HEK293 (cell line): ENCODE measurements at regions not wholly inside any gene's neighbourhood (a gene's known extent, or its start where the extent isn't known, plus 50 kb on each side); places are given as distances from the start of the nearest gene placed in this dataset.

ENCODE experiments used
- CTCF ChIA-PET: fragments of 350-600 bp; formaldehyde crosslinking; extraction: SDS; loops from one replicate; lab custom pipeline; 2021; ENCODE audit warnings: antibody characterized with exemption; lab: Yijun Ruan, JAX
- POLR2A ChIA-PET: fragments of 300-600 bp; formaldehyde crosslinking; extraction: SDS; loops from one replicate; lab custom pipeline; 2020; ENCODE audit warnings: antibody characterized with exemption, inconsistent platforms; lab: Yijun Ruan, JAX
- H3K27ac ChIP-seq: fragments of 200-500 bp; sonication (Bioruptor generic); 2 replicates; pipeline ENCODE4 v1.5.1; 2014; ENCODE audit warnings: low read depth, low read length, control low read depth, inconsistent platforms; ENCODE audit errors: extremely low read depth
- H3K36me3 ChIP-seq, 2 experiments: fragments of 200-500 bp in 1 of 2; sonication (Bioruptor generic) in 1 of 2; 1 replicate in 1 of 2; 2 replicates in 1 of 2; pipeline ENCODE4 v1.5.1; 2014 to 2017; ENCODE audit warnings: inconsistent platforms in 2 of 2, low read length in 2 of 2; ENCODE audit not compliant: control insufficient read depth in 2 of 2, insufficient read depth in 1 of 2
- H3K4me1 ChIP-seq: fragments of 200-500 bp; sonication (Bioruptor generic); 2 replicates; pipeline ENCODE4 v1.5.1; 2014; ENCODE audit warnings: mild to moderate bottlenecking, low read length, inconsistent platforms; ENCODE audit not compliant: control insufficient read depth, insufficient read depth
- H3K4me3 ChIP-seq: 2 replicates; pipeline ENCODE4 v1.5.1; 2011; ENCODE audit warnings: low read depth, mild to moderate bottlenecking, control low read depth, low read length, moderate library complexity
- H3K9me3 ChIP-seq: fragments of 200-500 bp; sonication (Bioruptor generic); 2 replicates; pipeline ENCODE4 v1.5.1; 2014; ENCODE audit warnings: low read depth, low read length, inconsistent platforms; ENCODE audit not compliant: control insufficient read depth, insufficient read depth
- KLF8 ChIP-seq: fragments of 450-650 bp; formaldehyde crosslinking; IDR thresholded peaks from 2 replicates; pipeline ENCODE4 v1.5.1; 2016; ENCODE audit warnings: missing biosample characterization, missing genetic modification characterization
- OSR2 ChIP-seq: fragments of 450-650 bp; formaldehyde crosslinking; IDR thresholded peaks from 2 replicates; pipeline ENCODE4 v1.5.1; 2016; ENCODE audit warnings: missing biosample characterization, missing genetic modification characterization
- OVOL3 ChIP-seq: fragments of 450-650 bp; formaldehyde crosslinking; IDR thresholded peaks from 2 replicates; pipeline ENCODE4 v1.5.1; 2016; ENCODE audit warnings: missing biosample characterization, missing genetic modification characterization
- SCRT2 ChIP-seq: fragments of 450-650 bp; formaldehyde crosslinking; IDR thresholded peaks from 2 replicates; pipeline ENCODE4 v1.5.1; 2016; ENCODE audit warnings: missing biosample characterization, missing genetic modification characterization
- TCF7L2 ChIP-seq: IDR thresholded peaks from 2 replicates; pipeline ENCODE4 v1.6.1; 2011; ENCODE audit warnings: low read depth, mild to moderate bottlenecking, inconsistent platforms, low read length, moderate library complexity, borderline replicate concordance
- YY1 ChIP-seq: fragments of 450-650 bp; formaldehyde crosslinking; IDR thresholded peaks from 2 replicates; pipeline ENCODE4 v1.5.1; 2018; ENCODE audit warnings: missing biosample characterization, missing genetic modification characterization
- ZBTB1 ChIP-seq: fragments of 450-650 bp; formaldehyde crosslinking; IDR thresholded peaks from 2 replicates; pipeline ENCODE4 v1.5.1; 2016; ENCODE audit warnings: missing biosample characterization, missing genetic modification characterization
- ZBTB20 ChIP-seq: fragments of 450-650 bp; formaldehyde crosslinking; IDR thresholded peaks from 2 replicates; pipeline ENCODE4 v1.5.1; 2016; ENCODE audit warnings: missing biosample characterization, missing genetic modification characterization
- ZBTB26 ChIP-seq: fragments of 450-650 bp; formaldehyde crosslinking; optimal IDR thresholded peaks from 2 replicates; pipeline ENCODE3; 2016; ENCODE audit warnings: missing biosample characterization, mild to moderate bottlenecking, missing genetic modification characterization
- ZFP3 ChIP-seq: fragments of 450-650 bp; formaldehyde crosslinking; IDR thresholded peaks from 2 replicates; pipeline ENCODE4 v1.5.1; 2016; ENCODE audit warnings: low read depth, missing biosample characterization, missing genetic modification characterization
- ZNF140 ChIP-seq: fragments of 450-650 bp; formaldehyde crosslinking; IDR thresholded peaks from 2 replicates; pipeline ENCODE4 v1.5.1; 2016; ENCODE audit warnings: missing biosample characterization, missing genetic modification characterization
- ZNF148 ChIP-seq: fragments of 450-650 bp; formaldehyde crosslinking; IDR thresholded peaks from 2 replicates; pipeline ENCODE4 v1.5.0; 2017; ENCODE audit warnings: missing biosample characterization, missing genetic modification characterization, borderline replicate concordance
- ZNF202 ChIP-seq: fragments of 450-650 bp; formaldehyde crosslinking; IDR thresholded peaks from 2 replicates; pipeline ENCODE4 v1.5.1; 2016; ENCODE audit warnings: missing biosample characterization, missing genetic modification characterization, borderline replicate concordance
- ZNF274 ChIP-seq, 2 experiments: fragments of 200-500 bp in 1 of 2; fragments of 450-650 bp in 1 of 2; sonication (Bioruptor generic) in 1 of 2; formaldehyde crosslinking in 1 of 2; IDR thresholded peaks; 2 replicates each; pipeline versions ENCODE4 v1.5.1 to v1.6.1; 2014 to 2016; ENCODE audit warnings: borderline replicate concordance in 1 of 2, inconsistent platforms in 1 of 2, low read length in 1 of 2, missing biosample characterization in 1 of 2, missing genetic modification characterization in 1 of 2
- ZNF394 ChIP-seq: fragments of 450-650 bp; formaldehyde crosslinking; IDR thresholded peaks from 2 replicates; pipeline ENCODE4 v1.5.1; 2016; ENCODE audit warnings: missing biosample characterization, missing genetic modification characterization, mild to moderate bottlenecking, moderate library complexity, borderline replicate concordance
- ZNF501 ChIP-seq: fragments of 450-650 bp; formaldehyde crosslinking; IDR thresholded peaks from 2 replicates; pipeline ENCODE4 v1.5.1; 2016; ENCODE audit warnings: missing biosample characterization, missing genetic modification characterization
- ZNF514 ChIP-seq: fragments of 450-650 bp; formaldehyde crosslinking; IDR thresholded peaks from 2 replicates; pipeline ENCODE4 v1.5.1; 2016; ENCODE audit warnings: missing biosample characterization, missing genetic modification characterization
- ZNF560 ChIP-seq: fragments of 450-650 bp; formaldehyde crosslinking; IDR thresholded peaks from 2 replicates; pipeline ENCODE4 v1.5.1; 2017; ENCODE audit warnings: missing biosample characterization, missing genetic modification characterization, borderline replicate concordance
- ZNF658 ChIP-seq: fragments of 450-650 bp; formaldehyde crosslinking; IDR thresholded peaks from 2 replicates; pipeline ENCODE4; 2016; ENCODE audit warnings: missing biosample characterization, missing genetic modification characterization
- ZNF692 ChIP-seq: fragments of 450-650 bp; formaldehyde crosslinking; IDR thresholded peaks from 2 replicates; pipeline ENCODE4 v1.5.1; 2016; ENCODE audit warnings: missing biosample characterization, missing genetic modification characterization
- ZSCAN23 ChIP-seq: fragments of 450-650 bp; formaldehyde crosslinking; IDR thresholded peaks from 2 replicates; pipeline ENCODE4 v1.5.1; 2016; ENCODE audit warnings: missing biosample characterization, missing genetic modification characterization
- ZSCAN30 ChIP-seq: fragments of 450-650 bp; IDR thresholded peaks from 2 replicates; pipeline ENCODE4 v1.5.1; 2018; ENCODE audit warnings: missing biosample characterization, mild to moderate bottlenecking, missing genetic modification characterization, moderate library complexity
- ZSCAN4 ChIP-seq: fragments of 450-650 bp; formaldehyde crosslinking; IDR thresholded peaks from 2 replicates; pipeline ENCODE4 v1.5.1; 2017; ENCODE audit warnings: missing biosample characterization, missing genetic modification characterization
- TF ChIP-seq, protein P1 (sequence below): fragments of 450-650 bp; formaldehyde crosslinking; IDR thresholded peaks from 2 replicates; pipeline ENCODE4 v1.5.1; 2016; ENCODE audit warnings: missing biosample characterization, missing genetic modification characterization
- TF ChIP-seq, protein P2 (sequence below): fragments of 450-650 bp; formaldehyde crosslinking; IDR thresholded peaks from 2 replicates; pipeline ENCODE4 v1.5.1; 2016; ENCODE audit warnings: missing biosample characterization, missing genetic modification characterization, borderline replicate concordance

GRCh38 chr12:80016684-80017083, 81.8 kb upstream of the PPP1R12A start (continued):
- TF ChIP-seq ZBTB20 (tag by site-specific recombination) (no peak), ZSCAN4 (tag by site-specific recombination) (no peak), ZNF394 (no peak), KLF8 (tag by site-specific recombination) (no peak), ZSCAN30 (tag by site-specific recombination) (no peak), OVOL3 (tag by site-specific recombination) (no peak), ZSCAN23 (no peak), TCF7L2 (no peak), ZNF501 (tag by site-specific recombination) (no peak), ZNF274 (IDR thresholded peaks at IDR 0.05; ENCODE audit: low read length) (no peak), ZNF274 (tag by site-specific recombination; IDR thresholded peaks at IDR 0.05; ENCODE audit: borderline replicate concordance) (no peak), ZNF140 (tag by site-specific recombination) (no peak), ZNF560 (tag by site-specific recombination) (no peak), ZNF148 (tag by site-specific recombination) (no peak)
- TF ChIP-seq, protein P1, sequence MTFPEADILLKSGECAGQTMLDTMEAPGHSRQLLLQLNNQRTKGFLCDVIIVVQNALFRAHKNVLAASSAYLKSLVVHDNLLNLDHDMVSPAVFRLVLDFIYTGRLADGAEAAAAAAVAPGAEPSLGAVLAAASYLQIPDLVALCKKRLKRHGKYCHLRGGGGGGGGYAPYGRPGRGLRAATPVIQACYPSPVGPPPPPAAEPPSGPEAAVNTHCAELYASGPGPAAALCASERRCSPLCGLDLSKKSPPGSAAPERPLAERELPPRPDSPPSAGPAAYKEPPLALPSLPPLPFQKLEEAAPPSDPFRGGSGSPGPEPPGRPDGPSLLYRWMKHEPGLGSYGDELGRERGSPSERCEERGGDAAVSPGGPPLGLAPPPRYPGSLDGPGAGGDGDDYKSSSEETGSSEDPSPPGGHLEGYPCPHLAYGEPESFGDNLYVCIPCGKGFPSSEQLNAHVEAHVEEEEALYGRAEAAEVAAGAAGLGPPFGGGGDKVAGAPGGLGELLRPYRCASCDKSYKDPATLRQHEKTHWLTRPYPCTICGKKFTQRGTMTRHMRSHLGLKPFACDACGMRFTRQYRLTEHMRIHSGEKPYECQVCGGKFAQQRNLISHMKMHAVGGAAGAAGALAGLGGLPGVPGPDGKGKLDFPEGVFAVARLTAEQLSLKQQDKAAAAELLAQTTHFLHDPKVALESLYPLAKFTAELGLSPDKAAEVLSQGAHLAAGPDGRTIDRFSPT, result no peak

DNA sequence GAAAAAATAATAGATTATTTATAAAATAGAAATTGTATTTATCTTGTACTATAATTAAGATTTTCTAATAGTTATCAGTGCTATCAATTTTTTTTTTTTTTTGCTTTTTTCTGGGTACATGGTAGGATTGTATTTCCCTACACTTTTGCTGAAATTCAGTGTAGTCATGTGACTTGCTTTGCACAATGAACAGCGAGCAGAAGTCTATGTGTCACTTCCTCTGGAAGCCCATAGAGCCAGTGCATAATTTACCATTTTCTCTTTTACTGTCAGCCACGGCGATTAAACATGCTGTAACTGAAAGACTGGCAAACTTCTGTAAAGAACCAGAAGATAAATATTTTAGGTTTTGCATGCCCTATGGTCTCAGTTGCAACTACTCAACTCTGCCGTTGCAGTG, 80.8 kb upstream of the PPP1R12A start:
- Histone ChIP-seq H3K27ac (no peak overlapping the region), H3K4me1 (no peaks in the 10 kb centered on the region), H3K9me3 (no peaks in the 10 kb centered on the region), H3K36me3 (no peaks in the 10 kb centered on the region), H3K4me3 (no peak overlapping the region)
- ChIA-PET CTCF (interaction anchor here (1.1 kb wide), 1 partner anchor 172 kb away, joined by 4 read pairs; no protein-coding TSS in a partner anchor), POLR2A (interaction anchor here (0.7 kb wide), 1 partner anchor 74 kb away, joined by 3 read pairs; no protein-coding TSS in a partner anchor)
- TF ChIP-seq ZNF202 (tag by site-specific recombination) (no peak), ZFP3 (tag by site-specific recombination) (no peak), OSR2 (tag by site-specific recombination) (no peak), SCRT2 (tag by site-specific recombination) (no peak), ZNF658 (tag by site-specific recombination) (no peak), ZBTB1 (tag by site-specific recombination) (no peak), ZBTB26 (tag by site-specific recombination) (no peak), ZNF692 (tag by site-specific recombination) (no peak), ZNF514 (tag by site-specific recombination) (no peak), YY1 (tag by site-specific recombination) (no peak), ZNF148 (tag by site-specific recombination) (no peak)
- TF ChIP-seq, protein P2, sequence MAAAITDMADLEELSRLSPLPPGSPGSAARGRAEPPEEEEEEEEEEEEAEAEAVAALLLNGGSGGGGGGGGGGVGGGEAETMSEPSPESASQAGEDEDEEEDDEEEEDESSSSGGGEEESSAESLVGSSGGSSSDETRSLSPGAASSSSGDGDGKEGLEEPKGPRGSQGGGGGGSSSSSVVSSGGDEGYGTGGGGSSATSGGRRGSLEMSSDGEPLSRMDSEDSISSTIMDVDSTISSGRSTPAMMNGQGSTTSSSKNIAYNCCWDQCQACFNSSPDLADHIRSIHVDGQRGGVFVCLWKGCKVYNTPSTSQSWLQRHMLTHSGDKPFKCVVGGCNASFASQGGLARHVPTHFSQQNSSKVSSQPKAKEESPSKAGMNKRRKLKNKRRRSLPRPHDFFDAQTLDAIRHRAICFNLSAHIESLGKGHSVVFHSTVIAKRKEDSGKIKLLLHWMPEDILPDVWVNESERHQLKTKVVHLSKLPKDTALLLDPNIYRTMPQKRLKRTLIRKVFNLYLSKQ (tag by site-specific recombination), result no peak
